NT2/D1 (cell line): ENCODE measurements at regions not wholly inside any gene's neighbourhood (a gene's known extent, or its start where the extent isn't known, plus 50 kb on each side); places are given as distances from the start of the nearest gene placed in this dataset.

Experiments used
- DNase-seq: peaks from one replicate; pipeline ENCODE4 v3.0.0-alpha.2; 2011; ENCODE audit warnings: low read depth, low spot score
- H3K27me3 ChIP-seq: 2 replicates; pipeline ENCODE4 v1.6.0; 2011; ENCODE audit warnings: mild to moderate bottlenecking; ENCODE audit not compliant: insufficient read length, insufficient read depth
- H3K36me3 ChIP-seq: 2 replicates; pipeline ENCODE4 v1.6.1; 2011; ENCODE audit warnings: mild to moderate bottlenecking, low read length, mixed read lengths; ENCODE audit not compliant: insufficient read depth, insufficient read length
- H3K4me1 ChIP-seq: 2 replicates; pipeline ENCODE4 v1.5.1; 2011; ENCODE audit not compliant: insufficient read depth, insufficient read length
- H3K4me3 ChIP-seq: 2 replicates; pipeline ENCODE4 v1.5.1; 2011; ENCODE audit warnings: low read depth; ENCODE audit not compliant: insufficient read length
- H3K9ac ChIP-seq: 2 replicates; pipeline ENCODE4 v1.6.0; 2011; ENCODE audit warnings: low read depth; ENCODE audit not compliant: insufficient read length
- H3K9me3 ChIP-seq: 2 replicates; pipeline ENCODE4 v1.5.1; 2011; ENCODE audit warnings: mild to moderate bottlenecking, low read length; ENCODE audit not compliant: insufficient read depth
- SUZ12 ChIP-seq: IDR thresholded peaks from 2 replicates; pipeline ENCODE4 v1.6.1; 2011; ENCODE audit not compliant: insufficient read length, insufficient read depth; ENCODE audit errors: extremely low read depth
- YY1 ChIP-seq: IDR thresholded peaks from 2 replicates; pipeline ENCODE4 v1.6.1; 2011; ENCODE audit not compliant: insufficient read length, insufficient read depth
- ZNF274 ChIP-seq: IDR thresholded peaks from 2 replicates; pipeline ENCODE4 v1.6.1; 2011; ENCODE audit warnings: mild to moderate bottlenecking, low read depth, low read length

DNA sequence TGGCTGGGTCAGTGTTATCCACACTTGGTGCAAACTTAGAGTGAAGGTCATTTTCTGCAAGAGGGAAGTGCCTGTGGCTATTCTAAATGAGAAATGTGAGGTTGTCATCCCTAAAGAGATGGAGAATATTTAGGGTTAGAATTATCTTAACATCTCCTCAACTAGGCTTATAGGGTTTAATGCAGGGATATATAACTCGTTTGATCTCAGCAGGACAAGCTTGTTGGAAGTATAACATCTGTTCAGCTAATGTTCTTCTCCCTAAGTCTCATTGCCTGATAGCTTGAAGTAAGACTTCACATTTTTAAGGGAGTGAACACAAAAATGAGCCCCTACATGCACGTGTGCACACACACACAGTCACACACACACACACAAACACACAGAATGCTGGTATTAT is 75.9 kb upstream of the NRXN1 start:
- Histone ChIP-seq H3K9ac (no peak overlapping the region), H3K4me1 (no peaks in the 10 kb centered on the region), H3K36me3 (no peaks in the 10 kb centered on the region), H3K27me3 (no peaks in the 10 kb centered on the region), H3K4me3 (no peak overlapping the region), H3K9me3 (no peaks in the 10 kb centered on the region)
- TF ChIP-seq SUZ12 (no peak), YY1 (no peak), ZNF274 (no peak)
- no peak for DNase-seq

DNA sequence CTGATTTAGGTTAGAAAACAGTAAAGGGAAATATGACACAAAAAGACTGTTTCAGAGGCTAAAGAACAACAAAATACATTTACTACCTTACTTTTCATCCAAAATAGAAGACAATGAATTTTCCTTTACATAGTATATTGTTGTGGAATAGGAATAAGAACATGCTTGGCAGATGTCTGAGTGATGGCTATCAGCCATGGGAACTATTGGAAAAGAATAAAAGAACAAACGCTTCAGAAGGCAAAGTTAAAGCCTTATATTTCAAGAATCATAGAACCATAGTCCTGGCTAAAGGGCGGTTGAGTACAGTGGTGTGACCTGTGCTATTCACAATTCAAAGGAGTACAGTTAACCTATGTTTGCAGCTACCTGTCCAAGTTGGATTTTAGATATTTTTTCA is 73.9 kb upstream of the NRXN1 start:
- no peaks in the 10 kb centered on the region for H3K27me3 ChIP-seq
- no peak for TF ChIP-seq ZNF274
- no peak for TF ChIP-seq YY1
- TF ChIP-seq SUZ12, result no peak
- no peak overlapping the region for H3K4me3 ChIP-seq
- H3K9ac ChIP-seq, result no peak overlapping the region
- H3K9me3 ChIP-seq, result no peaks in the 10 kb centered on the region
- DNase-seq, result no peak
- H3K36me3 ChIP-seq, result no peaks in the 10 kb centered on the region
- no peaks in the 10 kb centered on the region for H3K4me1 ChIP-seq

DNA sequence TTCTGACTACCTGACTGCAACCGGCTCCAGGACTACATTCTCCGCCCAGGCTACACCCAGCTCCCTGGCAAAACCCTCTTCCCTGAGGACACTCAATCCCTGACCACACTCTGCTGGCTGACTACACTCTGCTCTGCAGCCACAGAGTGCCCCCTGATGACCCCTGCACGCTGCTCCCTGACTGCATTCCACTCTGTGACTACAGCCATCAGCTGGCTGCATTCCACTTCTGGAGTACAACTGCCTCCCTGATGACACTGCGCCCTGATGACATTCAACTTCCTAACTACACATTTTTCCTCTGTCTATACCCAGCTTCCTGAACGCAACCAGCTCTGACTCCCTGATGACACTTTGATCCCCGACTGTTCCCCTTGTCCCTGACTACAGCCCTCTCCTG is 71.3 kb upstream of the NRXN1 start:
- Histone ChIP-seq H3K4me1 (no peaks in the 10 kb centered on the region), H3K36me3 (no peaks in the 10 kb centered on the region), H3K4me3 (no peak overlapping the region), H3K27me3 (no peaks in the 10 kb centered on the region), H3K9me3 (no peaks in the 10 kb centered on the region), H3K9ac (no peak overlapping the region)
- peak; percentile 25 for DNase-seq
- TF ChIP-seq SUZ12 (no peak), YY1 (no peak), ZNF274 (no peak)

DNA sequence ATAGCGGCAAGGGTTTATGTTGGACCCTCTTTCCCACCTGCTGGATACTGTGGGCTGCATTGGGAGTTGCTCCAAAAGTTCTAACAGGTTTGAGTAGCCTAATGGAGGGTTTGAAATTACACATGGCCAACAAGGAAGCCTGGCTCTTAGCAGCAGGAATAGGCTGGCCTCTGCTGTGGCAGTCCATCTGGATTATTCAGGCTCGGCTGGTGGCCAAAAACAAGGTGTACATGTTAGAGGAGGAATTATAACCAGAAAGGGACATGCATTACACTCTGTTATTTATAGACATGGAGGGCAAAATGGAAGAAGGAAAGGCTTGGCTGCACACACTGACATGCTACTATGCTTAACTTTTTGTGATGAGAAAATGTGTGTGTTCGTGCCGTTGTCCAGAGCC is 61.1 kb upstream of the NRXN1 start:
- Histone ChIP-seq H3K36me3 (no peaks in the 10 kb centered on the region), H3K9me3 (no peaks in the 10 kb centered on the region), H3K4me3 (no peak overlapping the region), H3K27me3 (no peaks in the 10 kb centered on the region), H3K9ac (no peak overlapping the region), H3K4me1 (no peaks in the 10 kb centered on the region)
- TF ChIP-seq ZNF274 (no peak), SUZ12 (no peak), YY1 (no peak)
- DNase-seq, result no peak

GRCh38 chr2:51085420-51086068 is 53.6 kb upstream of the NRXN1 start:
- no peak for DNase-seq

GRCh38 chr2:51084750-51085149 is 52.8 kb upstream of the NRXN1 start:
- Histone ChIP-seq H3K9me3 (no peaks in the 10 kb centered on the region), H3K27me3 (no peaks in the 10 kb centered on the region), H3K36me3 (no peaks in the 10 kb centered on the region), H3K9ac (no peak overlapping the region), H3K4me1 (no peaks in the 10 kb centered on the region), H3K4me3 (no peak overlapping the region)
- no peak for DNase-seq
- TF ChIP-seq ZNF274 (no peak), YY1 (no peak), SUZ12 (no peak)

More at GRCh38 chr2:51085420-51086068, 53.6 kb upstream of the NRXN1 start:
- Histone ChIP-seq H3K27me3 (no peaks in the 10 kb centered on the region), H3K4me1 (no peaks in the 10 kb centered on the region), H3K9me3 (no peaks in the 10 kb centered on the region), H3K9ac (no peak overlapping the region), H3K4me3 (no peak overlapping the region), H3K36me3 (no peaks in the 10 kb centered on the region)
- no peak for TF ChIP-seq SUZ12
- no peak for TF ChIP-seq ZNF274
- TF ChIP-seq YY1, result no peak
